ENCODE measurements at regions not wholly inside any gene's neighbourhood (a gene's known extent, or its start where the extent isn't known, plus 50 kb on each side); places are given as distances from the start of the nearest gene placed in this dataset.

DNA sequence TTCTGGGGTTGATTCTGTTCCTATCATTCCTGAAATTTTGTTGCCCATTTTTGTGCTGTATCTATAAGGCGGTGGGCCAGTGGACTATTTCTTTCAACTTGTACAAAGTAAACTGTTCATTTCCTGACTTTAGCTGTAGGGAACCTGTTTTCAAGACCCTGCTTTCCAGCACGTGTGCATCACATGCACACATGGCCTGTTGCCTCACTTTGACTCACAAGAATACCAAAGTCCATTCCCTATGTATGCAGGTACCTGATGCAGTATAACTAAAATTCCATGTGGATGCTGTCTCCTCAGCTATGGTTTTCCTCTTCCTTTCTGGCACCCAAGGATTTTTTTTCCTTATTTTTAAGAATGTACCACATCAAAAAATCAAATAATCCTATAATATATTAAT, 284.1 kb upstream of the MANEA start:
- H2AFZ ChIP-seq (ENCODE audit: low read depth, low read length): no peak overlapping the region
- H3K79me2 ChIP-seq (ENCODE audit: control insufficient read depth, insufficient read depth, low read length): no peaks in the 10 kb centered on the region
- no peak for DNase-seq (ENCODE audit: low read depth, low spot score)
- no peak overlapping the region for H3K9ac ChIP-seq (replicated peaks; ENCODE audit: extremely low read depth, insufficient read depth, low read length)
- no peaks in the 10 kb centered on the region for H3K4me1 ChIP-seq (ENCODE audit: control insufficient read depth, extremely low read depth, insufficient read depth, low read length)
- no peaks in the 10 kb centered on the region for H3K36me3 ChIP-seq (ENCODE audit: control insufficient read depth in 2 of 2, extremely low read depth in 1 of 2, insufficient read depth in 2 of 2, low read length in 2 of 2)
- intact Hi-C loops (cut with micrococcal nuclease) (no loop called here), dilution Hi-C loops (cut with MboI; ENCODE audit: extremely low pct_ligation_motif_present, low sequenced_read_pairs) (no loop called here)
- H3K4me2 ChIP-seq (ENCODE audit: insufficient read depth, low read length): no peak overlapping the region
- H3K27me3 ChIP-seq (ENCODE audit: control insufficient read depth in 2 of 2, insufficient read depth in 2 of 2, low read length in 2 of 2): no peaks in the 10 kb centered on the region
- H4K20me1 ChIP-seq (replicated peaks; ENCODE audit: control insufficient read depth, extremely low read depth, insufficient read depth, low read length): no peaks in the 10 kb centered on the region
- ChIA-PET CTCF (no interaction called here), POLR2A (no interaction called here)
- BruUV-seq (replicated peaks): no TSS peak
- TF ChIP-seq EZH2 (IDR thresholded peaks at IDR 0.05; ENCODE audit: borderline replicate concordance, low read depth, low read length, severe bottlenecking): no peak
- no peaks in the 10 kb centered on the region for H3K9me3 ChIP-seq (replicated peaks; ENCODE audit: control insufficient read depth, insufficient read depth, low read length)
- H3K9me1 ChIP-seq (replicated peaks; ENCODE audit: control insufficient read depth, extremely low read depth, insufficient read depth, low read length): no peaks in the 10 kb centered on the region
- no peak overlapping the region for H3K27ac ChIP-seq (ENCODE audit: insufficient read depth, low read depth, low read length)
- no peak overlapping the region for H3K4me3 ChIP-seq (replicated peaks in 1 of 3; ENCODE audit: insufficient read depth in 1 of 3, low read depth in 1 of 3, low read length in 3 of 3)
- FAIRE-seq: no peak

- H2AFZ ChIP-seq (ENCODE audit: low read depth, low read length): no peak overlapping the region
- H3K27ac ChIP-seq (ENCODE audit: insufficient read depth, low read depth, low read length): no peak overlapping the region
- BruUV-seq (replicated peaks): no TSS peak
- no peak for TF ChIP-seq FOS (IDR thresholded peaks at IDR 0.05; ENCODE audit: borderline replicate concordance, insufficient read depth, low read length)
- TF ChIP-seq, protein P1, sequence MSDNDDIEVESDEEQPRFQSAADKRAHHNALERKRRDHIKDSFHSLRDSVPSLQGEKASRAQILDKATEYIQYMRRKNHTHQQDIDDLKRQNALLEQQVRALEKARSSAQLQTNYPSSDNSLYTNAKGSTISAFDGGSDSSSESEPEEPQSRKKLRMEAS (IDR thresholded peaks at IDR 0.05; ENCODE audit: insufficient read depth, insufficient read length): no peak
- no peak for TF ChIP-seq GATA2 (IDR thresholded peaks at IDR 0.05; ENCODE audit: insufficient read depth, insufficient read length, low read depth, low read length)
- no peak for TF ChIP-seq CTCF (IDR thresholded peaks at IDR 0.05; ENCODE audit: extremely low read depth in 1 of 2, insufficient read depth in 1 of 2, low read depth in 1 of 2, low read length in 2 of 2)
- no peak for TF ChIP-seq EZH2 (IDR thresholded peaks at IDR 0.05; ENCODE audit: borderline replicate concordance, low read depth, low read length, severe bottlenecking)
- TF ChIP-seq JUN (IDR thresholded peaks at IDR 0.05; ENCODE audit: borderline replicate concordance, insufficient read depth, insufficient read length, low read depth): no peak
- TF ChIP-seq POLR2A (IDR thresholded peaks at IDR 0.05; ENCODE audit: low read depth, low read length): no peak
- H4K20me1 ChIP-seq (replicated peaks; ENCODE audit: control insufficient read depth, extremely low read depth, insufficient read depth, low read length): no peaks in the 10 kb centered on the region
- no peak overlapping the region for H3K4me3 ChIP-seq (replicated peaks in 1 of 3; ENCODE audit: insufficient read depth in 1 of 3, low read depth in 1 of 3, low read length in 3 of 3)
- H3K4me2 ChIP-seq (ENCODE audit: insufficient read depth, low read length): no peak overlapping the region
- no peaks in the 10 kb centered on the region for H3K4me1 ChIP-seq (ENCODE audit: control insufficient read depth, extremely low read depth, insufficient read depth, low read length)
- no peaks in the 10 kb centered on the region for H3K9me3 ChIP-seq (replicated peaks; ENCODE audit: control insufficient read depth, insufficient read depth, low read length)
- no peak overlapping the region for H3K9ac ChIP-seq (replicated peaks; ENCODE audit: extremely low read depth, insufficient read depth, low read length)
- ChIA-PET CTCF (no interaction called here), POLR2A (no interaction called here)
- H3K36me3 ChIP-seq (ENCODE audit: control insufficient read depth in 2 of 2, extremely low read depth in 1 of 2, insufficient read depth in 2 of 2, low read length in 2 of 2): no peaks in the 10 kb centered on the region
- intact Hi-C loops (cut with micrococcal nuclease): no loop called here
- H3K27me3 ChIP-seq (ENCODE audit: control insufficient read depth in 2 of 2, insufficient read depth in 2 of 2, low read length in 2 of 2): no peaks in the 10 kb centered on the region
- dilution Hi-C loops (cut with MboI; ENCODE audit: extremely low pct_ligation_motif_present, low sequenced_read_pairs): no loop called here
- FAIRE-seq (no peak), DNase-seq (ENCODE audit: low read depth, low spot score) (no peak)
- no peaks in the 10 kb centered on the region for H3K9me1 ChIP-seq (replicated peaks; ENCODE audit: control insufficient read depth, extremely low read depth, insufficient read depth, low read length)
- no peaks in the 10 kb centered on the region for H3K79me2 ChIP-seq (ENCODE audit: control insufficient read depth, insufficient read depth, low read length)
These were observed 283.3 kb upstream of the MANEA start for GRCh38 chr6:95294043-95294442.

Measured in endothelial cell of umbilical vein (primary cell).